ENCODE measurements at regions not wholly inside any gene's neighbourhood (a gene's known extent, or its start where the extent isn't known, plus 50 kb on each side); places are given as distances from the start of the nearest gene placed in this dataset.

DNA sequence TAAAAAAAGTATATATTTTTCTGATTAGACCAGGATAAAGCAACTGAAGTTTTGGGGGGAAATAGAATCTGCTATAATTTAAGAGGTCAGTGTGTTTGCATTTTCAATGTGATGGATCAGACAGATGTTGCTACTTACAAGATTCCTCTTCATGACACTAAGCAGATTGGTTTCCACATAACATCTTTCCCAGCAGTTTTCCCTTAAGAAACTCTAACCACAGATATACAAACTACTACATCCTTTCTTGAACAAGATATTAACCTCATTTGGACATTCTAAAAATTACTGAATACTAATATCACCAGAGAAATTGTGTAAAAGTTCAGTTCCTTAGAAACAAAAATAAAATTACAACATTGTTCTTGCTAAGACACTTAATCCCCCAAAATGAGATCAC lies 106.7 kb upstream of the GUCY1A1 start:
- TF ChIP-seq, protein P1, sequence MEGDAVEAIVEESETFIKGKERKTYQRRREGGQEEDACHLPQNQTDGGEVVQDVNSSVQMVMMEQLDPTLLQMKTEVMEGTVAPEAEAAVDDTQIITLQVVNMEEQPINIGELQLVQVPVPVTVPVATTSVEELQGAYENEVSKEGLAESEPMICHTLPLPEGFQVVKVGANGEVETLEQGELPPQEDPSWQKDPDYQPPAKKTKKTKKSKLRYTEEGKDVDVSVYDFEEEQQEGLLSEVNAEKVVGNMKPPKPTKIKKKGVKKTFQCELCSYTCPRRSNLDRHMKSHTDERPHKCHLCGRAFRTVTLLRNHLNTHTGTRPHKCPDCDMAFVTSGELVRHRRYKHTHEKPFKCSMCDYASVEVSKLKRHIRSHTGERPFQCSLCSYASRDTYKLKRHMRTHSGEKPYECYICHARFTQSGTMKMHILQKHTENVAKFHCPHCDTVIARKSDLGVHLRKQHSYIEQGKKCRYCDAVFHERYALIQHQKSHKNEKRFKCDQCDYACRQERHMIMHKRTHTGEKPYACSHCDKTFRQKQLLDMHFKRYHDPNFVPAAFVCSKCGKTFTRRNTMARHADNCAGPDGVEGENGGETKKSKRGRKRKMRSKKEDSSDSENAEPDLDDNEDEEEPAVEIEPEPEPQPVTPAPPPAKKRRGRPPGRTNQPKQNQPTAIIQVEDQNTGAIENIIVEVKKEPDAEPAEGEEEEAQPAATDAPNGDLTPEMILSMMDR (IDR thresholded peaks at IDR 0.05; ENCODE audit: borderline replicate concordance, extremely low read depth, low read length, poor library complexity, severe bottlenecking) = no peak
- TF ChIP-seq EZH2 (IDR thresholded peaks at IDR 0.05; ENCODE audit: borderline replicate concordance, low read depth, low read length, severe bottlenecking) = no peak
